ENCODE measurements at regions not wholly inside any gene's neighbourhood (a gene's known extent, or its start where the extent isn't known, plus 50 kb on each side); places are given as distances from the start of the nearest gene placed in this dataset.

- no peak for TF ChIP-seq ZHX2 (IDR thresholded peaks at IDR 0.05; ENCODE audit: low read depth)
- TF ChIP-seq ZHX2 (CRISPR knock-in tag; IDR thresholded peaks at IDR 0.05; ENCODE audit: borderline replicate concordance): no peak
- no peak for TF ChIP-seq AKAP8 (CRISPR knock-in tag; IDR thresholded peaks at IDR 0.05)
- TF ChIP-seq ZNF570 (CRISPR knock-in tag; IDR thresholded peaks at IDR 0.05; ENCODE audit: borderline replicate concordance): no peak
- TF ChIP-seq CENPT (CRISPR knock-in tag; IDR thresholded peaks at IDR 0.05; ENCODE audit: low read depth): no peak
- no peak for TF ChIP-seq ZFY (CRISPR knock-in tag; IDR thresholded peaks at IDR 0.05)
- no peak for TF ChIP-seq SOX6 (IDR thresholded peaks at IDR 0.05)
- TF ChIP-seq SOX6 (CRISPR knock-in tag; IDR thresholded peaks at IDR 0.05): peak; percentile 98
- peak; percentile 56; the same call in 1 of the 2 replicates for TF ChIP-seq HOXA5 (CRISPR knock-in tag; IDR thresholded peaks at IDR 0.05)
- peak; percentile 61; the same call in 1 of the 2 replicates for TF ChIP-seq ZNF609 (CRISPR knock-in tag; IDR thresholded peaks at IDR 0.05; ENCODE audit: borderline replicate concordance)
- TF ChIP-seq ZNF276 (CRISPR knock-in tag; IDR thresholded peaks at IDR 0.05; ENCODE audit: low read depth): no peak
- no peak for TF ChIP-seq ZNF468 (CRISPR knock-in tag; IDR thresholded peaks at IDR 0.05)
Measured at GRCh38 chr1:55530749-55531478, 315.8 kb upstream of the USP24 start (continued).
